Lower lobe of right lung (tissue), 2 donors: ENCODE measurements at regions not wholly inside any gene's neighbourhood (a gene's known extent, or its start where the extent isn't known, plus 50 kb on each side); places are given as distances from the start of the nearest gene placed in this dataset.

ENCODE experiments used
- ATAC-seq, 2 donors: fragments of 200-7000 bp; cut with Tn5 transposase; one replicate each; pipeline ENCODE4 v1.9.1; 2020 to 2022; ENCODE audit warnings: mild to moderate bottlenecking in 2 of 2, moderate library complexity in 2 of 2
- DNase-seq: peaks from one replicate; pipeline ENCODE4 v3.0.0-alpha.2; 2020
- H3K27ac ChIP-seq: fragments of 200-600 bp; one replicate; pipeline ENCODE4 v1.8.0; 2022
- H3K27me3 ChIP-seq: fragments of 200-600 bp; one replicate; pipeline ENCODE4 v1.8.0; 2022; ENCODE audit warnings: low read depth
- H3K36me3 ChIP-seq: fragments of 200-600 bp; one replicate; pipeline ENCODE4 v1.8.0; 2022; ENCODE audit warnings: mild to moderate bottlenecking
- H3K4me1 ChIP-seq: fragments of 200-600 bp; one replicate; pipeline ENCODE4 v1.8.0; 2022
- H3K4me3 ChIP-seq: fragments of 200-600 bp; one replicate; pipeline ENCODE4 v1.8.0; 2022; ENCODE audit warnings: mild to moderate bottlenecking
- H3K9me3 ChIP-seq: fragments of 200-600 bp; one replicate; pipeline ENCODE4 v1.8.0; 2022
- CTCF ChIP-seq: fragments of 200-600 bp; IDR thresholded peaks from one replicate; pipeline ENCODE4 v1.8.0; 2022; ENCODE audit warnings: antibody characterized with exemption, mild to moderate bottlenecking
- intact Hi-C: fragments of 100-400 bp; cut with DNase I; formaldehyde crosslinking; loops from one replicate; pipeline ENCODE4 v1.11.0; 2022
- donor health status: DM: no; HTN: yes; CAD: no; lungs with severe emphysema.

- intact Hi-C loops, result no loop called here
- ATAC-seq, result no peak
- no peak for DNase-seq
- no peaks in the 10 kb centered on the region for H3K36me3 ChIP-seq
- H3K27ac ChIP-seq, result no peak overlapping the region
- no peaks in the 10 kb centered on the region for H3K4me1 ChIP-seq
- H3K4me3 ChIP-seq, result no peak overlapping the region
- no peaks in the 10 kb centered on the region for H3K9me3 ChIP-seq
- no peaks in the 10 kb centered on the region for H3K27me3 ChIP-seq
- TF ChIP-seq CTCF, result no peak
These were observed 526.3 kb downstream of the AGTPBP1 start for GRCh38 chr9:85215416-85215815.

DNA sequence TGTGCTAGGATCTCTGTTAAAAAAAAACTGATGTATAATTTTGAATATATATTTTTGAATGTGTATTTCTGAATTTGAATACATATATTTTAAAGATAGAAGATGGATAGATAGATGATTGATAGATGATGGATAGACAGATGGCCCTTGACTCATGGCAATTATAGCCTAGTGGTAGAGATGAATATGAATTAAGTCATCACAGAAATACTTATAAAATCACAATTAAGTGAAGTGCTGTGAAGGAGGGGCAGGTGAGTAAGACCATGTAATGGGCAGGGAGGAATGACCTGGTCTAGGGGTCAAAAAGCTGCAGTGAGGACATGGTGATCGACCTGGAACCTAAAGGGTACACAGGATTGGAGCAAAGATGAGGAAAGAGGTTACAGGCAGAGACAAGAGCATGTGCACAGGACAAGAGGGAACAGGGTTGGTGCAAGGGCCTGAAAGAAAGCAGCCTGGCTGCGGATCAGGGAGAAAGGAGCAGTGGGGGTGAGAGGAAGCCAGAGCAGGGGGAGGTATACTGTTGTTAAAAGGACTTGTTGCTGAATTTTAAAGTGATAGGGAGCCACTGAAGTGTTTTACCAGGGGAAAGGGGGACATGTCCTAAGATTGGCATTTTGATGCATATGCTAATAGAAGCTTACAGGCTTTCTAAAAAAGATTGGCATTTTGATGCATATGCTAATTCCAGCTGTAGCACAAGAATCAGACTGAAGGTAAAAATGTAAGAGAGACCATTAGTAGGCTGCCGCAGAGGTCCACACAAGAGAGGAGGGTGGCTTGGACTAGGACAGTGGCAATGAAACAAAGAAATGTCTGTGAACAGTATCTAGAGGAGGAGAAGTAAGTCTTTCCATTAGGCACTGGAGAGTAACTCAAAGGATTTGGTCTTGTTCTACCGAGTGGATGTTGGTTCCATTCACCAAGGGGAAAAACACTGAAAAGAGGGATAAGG, 527.8 kb downstream of the AGTPBP1 start:
- Histone ChIP-seq H3K9me3 (no peaks in the 10 kb centered on the region), H3K4me1 (no peaks in the 10 kb centered on the region), H3K27ac (no peak overlapping the region), H3K36me3 (no peaks in the 10 kb centered on the region), H3K27me3 (no peaks in the 10 kb centered on the region), H3K4me3 (no peak overlapping the region)
- ATAC-seq, result no peak
- intact Hi-C loops, result no loop called here
- DNase-seq, result no peak
- no peak for TF ChIP-seq CTCF

GRCh38 chr9:85212887-85213286, 528.9 kb downstream of the AGTPBP1 start:
- Histone ChIP-seq H3K4me3 (no peak overlapping the region), H3K27me3 (no peaks in the 10 kb centered on the region), H3K27ac (no peak overlapping the region), H3K4me1 (no peaks in the 10 kb centered on the region), H3K36me3 (no peaks in the 10 kb centered on the region), H3K9me3 (no peaks in the 10 kb centered on the region)
- intact Hi-C loops, result no loop called here
- TF ChIP-seq CTCF, result no peak
- ATAC-seq, result no peak
- DNase-seq, result no peak

DNA sequence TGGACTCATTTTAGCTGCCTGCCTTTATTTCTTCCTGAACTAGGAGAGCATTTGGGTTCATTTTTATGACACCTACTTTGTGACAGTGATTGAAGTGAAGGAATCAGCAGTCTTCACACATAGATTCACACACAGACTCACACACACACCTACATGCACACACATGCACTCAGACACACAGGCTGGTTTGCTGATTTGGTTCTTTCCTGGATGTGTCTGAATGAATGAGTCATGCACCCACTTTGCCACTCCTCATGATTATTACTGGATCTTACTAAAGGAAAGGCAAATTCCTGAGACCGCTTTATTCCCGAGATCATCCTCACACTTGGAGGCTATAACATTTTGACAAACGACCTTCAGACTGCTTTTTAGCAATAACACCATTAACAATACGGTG, 529.5 kb downstream of the AGTPBP1 start:
- H3K9me3 ChIP-seq, result no peaks in the 10 kb centered on the region
- H3K4me1 ChIP-seq, result no peaks in the 10 kb centered on the region
- H3K36me3 ChIP-seq, result no peaks in the 10 kb centered on the region
- intact Hi-C loops, result no loop called here
- H3K27me3 ChIP-seq, result no peaks in the 10 kb centered on the region
- TF ChIP-seq CTCF, result no peak
- no peak overlapping the region for H3K4me3 ChIP-seq
- H3K27ac ChIP-seq, result no peak overlapping the region
- DNase-seq (no peak), ATAC-seq (no peak)

DNA sequence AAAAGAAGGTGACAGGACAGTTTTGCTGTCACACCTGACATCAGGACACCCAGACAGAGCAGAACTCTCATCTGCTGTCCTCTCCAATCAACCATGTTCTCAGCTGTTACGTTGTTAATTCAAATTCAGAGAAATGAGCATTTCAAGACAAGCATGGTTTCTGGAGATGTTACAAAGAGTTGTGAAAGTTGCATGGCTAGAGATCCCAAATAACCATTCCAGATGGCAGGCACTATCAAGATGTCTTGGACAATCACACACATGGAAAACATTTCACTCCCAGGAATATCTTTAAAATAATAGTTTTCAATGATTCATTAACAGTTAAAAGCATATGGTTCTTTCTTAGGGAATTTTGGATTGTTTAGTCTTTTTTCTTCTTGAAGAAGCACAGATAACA, 533.1 kb downstream of the AGTPBP1 start:
- no peaks in the 10 kb centered on the region for H3K9me3 ChIP-seq
- intact Hi-C loops, result no loop called here
- ATAC-seq (no peak), DNase-seq (no peak)
- no peaks in the 10 kb centered on the region for H3K36me3 ChIP-seq
- no peak overlapping the region for H3K4me3 ChIP-seq
- no peak overlapping the region for H3K27ac ChIP-seq
- no peaks in the 10 kb centered on the region for H3K27me3 ChIP-seq
- H3K4me1 ChIP-seq, result no peaks in the 10 kb centered on the region
- no peak for TF ChIP-seq CTCF
